ENCODE measurements at regions not wholly inside any gene's neighbourhood (a gene's known extent, or its start where the extent isn't known, plus 50 kb on each side); places are given as distances from the start of the nearest gene placed in this dataset.

DNA sequence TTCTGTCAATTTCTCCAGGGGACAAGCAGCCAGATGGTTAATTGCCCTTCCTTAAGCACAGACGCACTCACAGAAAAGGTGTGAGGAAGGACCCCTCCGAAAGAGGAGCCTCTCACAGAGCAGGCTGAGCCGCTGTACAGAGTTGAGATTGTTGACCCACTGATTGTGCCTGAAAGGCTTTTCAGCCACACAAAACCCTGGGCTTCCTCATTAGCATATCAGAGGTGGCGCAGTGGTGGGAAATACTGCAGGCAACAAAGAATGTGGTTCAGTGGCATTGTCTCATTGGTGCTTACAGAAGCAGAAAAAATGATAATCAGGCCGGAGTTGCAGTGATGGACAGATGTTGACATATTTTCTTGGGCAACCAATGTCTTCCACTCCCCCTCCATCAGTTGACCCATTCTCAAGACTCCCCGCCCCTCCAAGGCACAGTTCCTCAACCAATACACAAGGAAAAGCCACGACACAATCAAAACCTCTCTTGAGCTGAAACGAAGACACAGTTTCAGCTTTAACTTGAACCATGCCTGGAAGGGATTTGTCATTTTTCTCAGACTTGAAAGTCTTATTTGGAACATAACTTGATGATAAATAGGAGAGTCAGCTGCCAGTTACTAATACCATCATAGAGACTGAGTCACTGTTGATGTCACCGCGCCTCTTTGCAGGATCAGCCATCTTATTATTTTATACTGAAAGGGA is 53.1 kb downstream of the ATXN3L start:
- DNase-seq: no peak
- TF ChIP-seq POLR2A (IDR thresholded peaks at IDR 0.05; ENCODE audit: low read length) (no peak), GATA1 (IDR thresholded peaks at IDR 0.05; ENCODE audit: low read depth, low read length) (no peak)

DNA sequence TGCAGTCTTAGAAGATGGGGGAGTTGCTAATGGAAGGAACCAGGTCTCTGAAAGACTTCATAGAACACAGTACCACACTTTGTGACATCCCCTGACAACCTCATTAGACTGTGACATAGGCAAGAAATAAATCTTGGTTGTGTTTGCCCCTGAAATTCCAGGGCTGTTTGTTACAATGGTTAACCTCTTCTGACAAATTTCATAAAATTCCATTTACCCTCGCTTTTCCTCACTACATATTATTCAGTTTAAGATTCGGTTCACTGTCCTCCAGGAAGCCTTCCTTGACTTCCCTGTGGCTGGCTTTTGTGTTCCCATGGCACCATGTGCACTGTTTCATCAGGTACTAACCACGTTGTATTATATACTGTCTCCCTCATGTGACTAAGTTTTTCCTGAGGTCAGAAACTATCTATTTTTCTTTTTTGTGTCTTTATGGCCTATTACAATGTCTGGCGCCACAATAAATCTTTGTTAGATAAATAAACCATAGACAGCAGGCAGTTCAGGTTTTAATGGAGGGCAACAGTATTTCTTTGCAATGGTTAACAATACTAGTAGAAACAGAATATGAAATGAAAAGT is 54.2 kb downstream of the ATXN3L start:
- TF ChIP-seq POLR2A (IDR thresholded peaks at IDR 0.05; ENCODE audit: low read length) (no peak), GATA1 (IDR thresholded peaks at IDR 0.05; ENCODE audit: low read depth, low read length) (no peak)
- no peak for DNase-seq

DNA sequence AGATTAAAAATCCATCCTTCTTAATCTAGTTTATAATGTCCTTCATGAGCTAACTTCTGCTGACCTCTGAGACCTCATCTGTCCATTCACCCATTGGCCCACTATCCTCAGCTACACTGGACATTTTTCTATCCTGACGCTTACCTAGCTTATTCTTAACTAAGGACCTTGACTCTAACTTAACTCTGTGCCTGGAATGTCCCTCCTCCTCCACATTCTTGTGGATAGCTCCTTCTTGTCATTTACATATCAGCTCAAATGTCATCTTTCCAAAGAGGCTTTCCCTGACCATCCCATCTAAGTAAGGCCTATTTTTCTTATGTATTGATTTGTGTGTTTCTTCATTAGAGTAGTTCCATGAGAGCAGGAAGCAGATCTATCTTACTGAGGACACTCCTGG is 54.7 kb downstream of the ATXN3L start:
- no peak for DNase-seq
- no peak for TF ChIP-seq POLR2A (IDR thresholded peaks at IDR 0.05; ENCODE audit: low read length)
- TF ChIP-seq GATA1 (IDR thresholded peaks at IDR 0.05; ENCODE audit: low read depth, low read length): no peak

DNA sequence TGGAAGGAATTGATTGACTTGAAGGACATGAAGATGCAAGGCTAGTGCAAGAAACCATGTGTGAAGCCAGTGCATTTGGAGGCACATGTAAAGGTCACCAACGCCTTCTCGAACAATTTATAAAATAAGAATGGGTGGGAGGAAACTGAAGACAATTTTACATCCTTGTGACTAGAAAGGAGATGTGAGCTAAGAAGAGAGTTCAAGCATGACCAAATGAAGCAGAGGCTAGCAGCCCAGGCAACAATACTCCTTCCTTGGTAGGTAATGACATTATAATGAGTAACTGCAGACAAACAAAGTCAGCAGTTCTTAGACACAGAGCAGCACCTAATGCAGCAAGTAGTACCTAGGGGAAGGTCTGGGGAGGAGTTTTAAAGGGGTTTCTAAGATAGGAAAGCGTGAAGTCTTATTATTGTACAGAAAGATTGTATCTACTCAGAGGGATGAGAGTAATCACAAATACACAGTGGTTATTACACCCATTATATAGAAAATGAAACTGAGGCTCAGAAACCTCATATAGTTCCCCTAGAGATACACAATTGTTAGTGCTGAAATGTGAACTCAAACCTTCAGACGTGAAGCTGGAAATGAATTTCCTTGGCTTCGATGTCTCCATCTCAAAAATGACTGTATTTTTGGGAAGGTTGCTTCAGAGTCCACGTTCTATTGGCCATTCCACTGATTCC is 56.1 kb downstream of the ATXN3L start:
- no peak for DNase-seq
- TF ChIP-seq POLR2A (IDR thresholded peaks at IDR 0.05; ENCODE audit: low read length): no peak
- no peak for TF ChIP-seq GATA1 (IDR thresholded peaks at IDR 0.05; ENCODE audit: low read depth, low read length)

DNA sequence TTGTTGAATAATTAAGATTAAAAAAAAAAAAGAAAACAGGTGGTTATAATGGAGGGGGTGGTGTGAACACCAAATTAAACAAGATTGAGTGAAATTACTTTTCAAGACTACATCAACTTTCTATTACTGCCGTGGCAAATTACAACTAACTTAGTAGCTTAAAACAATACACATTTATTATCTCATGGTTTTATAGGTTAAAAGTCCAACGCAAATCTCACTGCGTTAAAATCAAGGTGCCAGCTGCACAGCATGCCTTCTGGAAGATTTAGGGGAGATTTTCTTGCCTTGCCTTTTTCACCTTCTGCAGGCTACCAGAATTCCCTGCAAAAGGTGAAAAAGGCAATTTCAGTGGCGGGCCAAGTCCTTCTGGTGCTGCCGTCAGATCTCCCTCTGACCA is 58.5 kb downstream of the ATXN3L start:
- TF ChIP-seq GATA1 (IDR thresholded peaks at IDR 0.05; ENCODE audit: low read depth, low read length) (no peak), POLR2A (IDR thresholded peaks at IDR 0.05; ENCODE audit: low read length) (no peak)
- no peak for DNase-seq

DNA sequence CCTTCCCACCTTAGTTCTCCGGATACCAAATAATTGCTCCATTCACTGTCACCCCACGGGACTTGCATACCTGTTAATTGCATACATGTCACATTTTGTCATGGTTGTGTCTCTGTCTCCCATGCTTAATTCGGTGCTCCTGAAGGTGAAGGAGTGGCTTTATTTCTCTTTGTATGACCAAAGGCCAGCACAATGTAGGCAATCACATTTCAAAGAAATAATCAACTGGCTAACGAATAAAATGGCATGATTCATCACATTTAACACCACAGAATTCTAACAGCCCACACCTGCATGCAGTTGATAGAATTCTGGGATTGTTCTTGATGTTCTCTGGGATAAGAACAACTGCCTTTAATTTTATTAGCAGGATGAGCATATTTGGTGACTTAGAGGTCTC is 59.3 kb downstream of the ATXN3L start:
- TF ChIP-seq POLR2A (IDR thresholded peaks at IDR 0.05; ENCODE audit: low read length) (no peak), GATA1 (IDR thresholded peaks at IDR 0.05; ENCODE audit: low read depth, low read length) (no peak)
- DNase-seq: no peak

DNA sequence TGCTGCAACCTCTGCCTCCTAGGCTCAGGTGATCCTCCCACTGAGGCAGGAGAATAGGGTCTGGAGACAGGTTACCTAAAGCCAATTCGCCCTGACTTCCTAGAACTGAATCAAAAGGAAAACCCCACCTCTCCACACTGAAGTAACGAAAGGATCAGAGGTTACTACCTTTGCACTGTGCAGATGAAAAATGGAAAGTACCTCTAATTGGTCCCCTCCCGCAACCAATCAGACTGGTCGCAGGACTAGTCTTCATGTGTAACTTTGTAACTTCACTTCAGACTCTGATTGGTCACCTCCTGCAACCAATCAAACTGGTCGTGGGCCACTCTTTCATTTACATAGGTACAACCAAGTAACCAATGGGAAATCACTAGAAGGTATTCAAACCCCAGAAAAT is 61.1 kb downstream of the ATXN3L start:
- TF ChIP-seq POLR2A (IDR thresholded peaks at IDR 0.05; ENCODE audit: low read length): no peak
- TF ChIP-seq GATA1 (IDR thresholded peaks at IDR 0.05; ENCODE audit: low read depth, low read length): no peak

DNA sequence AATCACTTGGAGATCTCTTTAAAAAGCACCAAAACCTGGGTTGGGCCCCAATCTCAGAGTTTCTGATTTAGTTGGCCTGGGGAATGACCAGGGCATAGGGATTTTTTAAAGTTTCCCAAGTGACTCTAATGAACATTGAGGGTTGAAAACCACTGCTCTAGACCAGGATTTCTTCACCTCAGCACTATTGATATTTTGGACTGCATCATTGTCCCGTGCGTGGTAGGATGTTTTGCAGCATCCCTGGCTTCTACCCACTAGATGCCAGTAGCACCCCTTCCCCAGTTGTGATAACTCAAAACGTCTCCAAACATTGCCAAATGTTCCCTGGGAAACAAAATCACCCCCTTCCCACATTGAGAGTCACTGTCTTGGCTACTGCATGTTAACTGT is 61.8 kb downstream of the ATXN3L start:
- no peak for DNase-seq
- TF ChIP-seq GATA1 (IDR thresholded peaks at IDR 0.05; ENCODE audit: low read depth, low read length) (no peak), POLR2A (IDR thresholded peaks at IDR 0.05; ENCODE audit: low read length) (no peak)

More for the DNA sequence above, 61.1 kb downstream of the ATXN3L start:
- no peak for DNase-seq

DNA sequence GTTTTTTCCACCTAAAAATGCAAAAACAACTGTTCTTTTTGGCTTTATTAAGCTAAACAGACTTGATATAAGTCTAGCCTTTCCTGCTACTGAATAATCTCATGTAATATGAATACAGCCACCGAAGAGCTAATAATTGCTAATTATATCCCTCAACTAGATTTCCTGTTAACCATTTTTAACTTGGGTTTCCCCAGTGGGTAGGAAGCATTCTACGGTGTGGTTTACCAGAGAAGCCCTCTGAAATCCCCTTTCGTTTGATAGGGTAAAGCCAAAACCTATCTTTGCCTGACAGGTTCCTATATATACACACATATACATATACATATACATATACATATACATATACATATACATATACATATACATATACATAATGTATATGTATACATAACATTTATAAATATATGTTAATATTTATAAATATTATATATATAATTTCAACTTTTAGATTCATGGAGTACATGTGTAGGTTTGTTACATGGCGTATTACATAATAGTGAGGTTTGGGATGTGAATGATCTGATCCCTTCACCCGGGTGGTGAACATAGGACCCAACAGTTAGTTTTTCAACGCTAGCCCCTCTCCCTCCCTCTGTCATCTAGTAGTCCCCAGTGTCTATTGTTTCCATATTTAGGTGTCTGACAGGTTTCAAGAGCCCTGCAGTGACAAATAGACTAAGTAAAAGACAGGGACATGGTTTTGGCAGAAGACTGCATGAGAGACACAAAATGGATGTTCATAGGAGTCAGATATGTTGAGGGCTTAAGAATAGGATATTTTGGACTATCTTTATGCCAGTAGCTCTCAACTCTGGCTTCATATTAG is 62.4 kb downstream of the ATXN3L start:
- TF ChIP-seq POLR2A (IDR thresholded peaks at IDR 0.05; ENCODE audit: low read length) (no peak), GATA1 (IDR thresholded peaks at IDR 0.05; ENCODE audit: low read depth, low read length) (no peak)
- no peak for DNase-seq

DNA sequence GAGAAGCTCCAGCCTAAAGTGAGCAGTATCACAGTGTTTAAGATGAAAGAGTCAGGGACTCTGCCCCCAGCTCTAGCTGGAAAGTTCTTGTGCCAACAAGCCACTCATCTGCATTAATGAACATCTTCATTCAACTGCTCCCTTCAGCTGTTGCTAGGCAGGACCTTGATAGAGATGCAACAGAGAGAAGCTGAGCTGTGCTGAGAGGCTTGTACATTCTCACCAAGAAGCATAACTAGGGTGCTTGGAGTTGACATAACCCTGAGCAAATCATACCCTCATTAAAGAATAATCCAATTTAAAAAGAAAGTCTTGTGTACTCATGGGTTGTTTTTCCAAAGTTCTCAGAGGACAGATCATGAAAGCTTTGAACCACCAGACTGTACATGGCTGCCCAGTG is 63.2 kb downstream of the ATXN3L start:
- TF ChIP-seq GATA1 (IDR thresholded peaks at IDR 0.05; ENCODE audit: low read depth, low read length): no peak
- DNase-seq: no peak

DNA sequence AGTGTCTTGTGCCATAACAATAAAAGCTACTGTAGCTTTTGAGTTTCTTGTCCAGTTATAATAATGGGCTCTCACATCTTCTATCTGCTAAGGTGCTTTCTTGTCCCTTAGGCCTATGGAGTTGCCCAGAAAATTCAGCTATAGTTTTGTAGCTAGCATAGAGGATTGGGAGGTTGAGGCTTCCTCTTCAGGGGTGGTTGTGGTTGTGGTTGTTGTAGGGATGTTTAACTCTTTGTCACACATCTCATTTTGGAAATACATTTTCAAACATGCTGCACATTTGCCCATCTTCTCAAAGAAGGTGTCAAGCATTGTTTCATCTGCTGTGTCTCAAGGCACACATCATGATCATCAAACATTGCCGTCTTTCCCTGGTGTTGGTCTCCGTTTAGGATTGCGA is 65.0 kb downstream of the ATXN3L start:
- no peak for DNase-seq
- TF ChIP-seq POLR2A (IDR thresholded peaks at IDR 0.05; ENCODE audit: low read length) (no peak), GATA1 (IDR thresholded peaks at IDR 0.05; ENCODE audit: low read depth, low read length) (no peak)

DNA sequence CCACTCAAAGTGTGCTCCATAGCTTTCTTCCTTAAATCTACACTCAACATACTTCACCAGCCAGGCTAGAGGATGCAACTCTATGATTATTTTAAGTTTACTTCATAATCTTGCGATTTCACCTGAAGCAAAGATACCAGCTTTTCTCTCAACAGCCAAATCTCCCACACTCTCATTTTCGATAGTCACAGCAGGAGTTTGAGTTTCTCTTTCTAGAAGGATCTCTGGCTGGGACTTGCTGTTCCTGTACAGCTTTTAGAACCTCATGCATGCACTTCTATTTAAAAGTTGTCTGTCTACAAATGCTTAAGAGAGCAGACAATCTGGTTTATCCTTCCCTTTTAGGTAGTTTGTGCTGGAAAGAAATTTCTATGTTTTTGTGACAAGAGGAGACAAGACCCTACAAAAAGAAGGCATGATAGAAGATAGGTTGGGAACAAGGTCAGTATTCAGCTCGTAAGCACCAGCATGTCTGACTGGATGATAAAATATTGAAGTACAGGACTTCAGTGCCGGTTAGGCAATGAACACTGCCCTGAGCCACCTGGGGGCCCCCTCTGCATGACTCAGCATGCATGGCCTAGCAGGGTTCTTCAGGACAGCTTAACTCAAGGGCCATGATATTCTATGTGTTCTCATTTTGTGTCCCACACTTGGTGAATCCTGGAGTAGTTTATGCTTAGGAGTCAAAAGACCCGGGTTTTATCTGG is 65.6 kb downstream of the ATXN3L start:
- TF ChIP-seq POLR2A (IDR thresholded peaks at IDR 0.05; ENCODE audit: low read length) (no peak), GATA1 (IDR thresholded peaks at IDR 0.05; ENCODE audit: low read depth, low read length) (no peak)
- peak; percentile 31 to 53 for DNase-seq

DNA sequence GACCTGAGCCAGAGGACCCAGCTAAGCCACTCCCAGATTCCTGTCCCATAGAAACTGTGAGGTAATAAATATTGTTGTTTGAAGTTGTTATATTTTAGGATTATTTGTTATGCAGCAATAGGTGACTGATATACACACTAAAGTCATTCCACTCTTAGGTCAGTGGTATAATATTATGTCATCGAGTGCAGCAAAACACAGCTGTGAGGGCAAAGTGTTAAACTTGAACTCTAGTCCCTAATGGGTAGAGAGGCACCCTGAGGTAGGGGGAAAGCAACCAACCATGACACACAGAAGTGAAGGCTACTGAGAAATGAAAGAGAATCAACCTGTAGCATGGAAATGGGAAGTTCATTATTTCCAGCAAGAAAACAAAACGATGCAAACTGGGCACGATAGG is 66.6 kb downstream of the ATXN3L start:
- no peak for TF ChIP-seq GATA1 (IDR thresholded peaks at IDR 0.05; ENCODE audit: low read depth, low read length)
- TF ChIP-seq POLR2A (IDR thresholded peaks at IDR 0.05; ENCODE audit: low read length): no peak
- no peak for DNase-seq
